ENCODE measurements at regions not wholly inside any gene's neighbourhood (a gene's known extent, or its start where the extent isn't known, plus 50 kb on each side); places are given as distances from the start of the nearest gene placed in this dataset.

DNA sequence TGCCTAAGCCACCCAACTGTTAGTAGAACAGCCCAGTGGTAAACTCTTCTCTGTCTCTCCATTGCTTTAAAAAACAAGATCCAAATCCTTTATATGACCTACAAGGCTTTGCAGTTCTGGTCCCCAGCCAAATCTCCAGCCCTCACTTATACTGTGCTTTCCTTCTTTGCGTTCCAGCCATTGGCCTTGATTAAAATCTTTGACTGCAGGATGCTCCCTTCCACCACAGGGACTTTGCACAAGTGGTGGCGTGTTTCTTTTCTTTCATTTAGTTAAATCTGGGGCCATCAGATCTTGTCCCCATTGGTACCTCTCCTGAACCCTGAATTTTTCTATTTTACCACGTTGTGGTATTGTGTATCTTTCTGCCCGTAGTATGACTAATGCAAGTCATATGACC, 183.7 kb downstream of the VRK1 start:
- DNase-seq (ENCODE audit: low read depth), result no peak

DNA sequence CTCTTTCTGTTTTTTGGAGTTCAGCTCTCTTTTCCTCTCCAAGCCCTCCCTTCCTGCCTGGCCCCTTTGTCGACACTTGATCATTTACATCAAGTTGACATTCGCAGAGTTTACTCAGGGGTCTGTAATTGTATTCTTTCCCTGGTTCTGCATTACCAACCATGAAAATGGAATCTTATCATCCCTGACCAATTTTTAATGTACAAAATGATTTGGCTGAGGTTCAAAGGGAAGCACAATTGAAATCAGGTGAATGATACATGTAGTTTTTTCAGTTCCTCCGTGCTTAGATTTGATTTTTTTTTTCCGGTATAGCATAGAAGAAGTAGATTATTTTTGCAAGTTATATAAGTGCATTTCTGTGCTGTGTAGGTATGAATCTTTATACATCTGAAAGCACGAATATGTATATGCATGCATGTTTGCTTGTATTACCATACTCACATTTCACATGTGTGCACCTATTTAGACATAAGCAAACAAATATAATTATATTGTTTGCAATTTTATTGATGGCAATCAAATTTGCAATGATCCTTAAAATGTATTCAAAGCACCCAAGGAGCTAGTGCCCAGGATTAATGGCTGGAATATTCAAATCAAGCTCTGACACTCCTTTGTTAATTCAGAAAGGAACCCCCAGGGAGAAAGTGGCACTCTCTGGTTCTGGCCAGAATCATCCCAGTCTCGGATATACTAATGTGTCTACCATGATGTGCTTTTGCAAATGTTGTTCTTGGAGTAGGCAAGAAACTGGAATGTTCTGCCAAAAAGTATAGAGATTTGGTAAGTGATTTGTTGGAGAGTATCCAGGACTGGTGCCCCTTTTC, 189.3 kb downstream of the VRK1 start:
- no peak for DNase-seq (ENCODE audit: low read depth)

- DNase-seq (ENCODE audit: low read depth), result no peak
These were observed 189.9 kb downstream of the VRK1 start for GRCh38 chr14:96987086-96987474.

DNA sequence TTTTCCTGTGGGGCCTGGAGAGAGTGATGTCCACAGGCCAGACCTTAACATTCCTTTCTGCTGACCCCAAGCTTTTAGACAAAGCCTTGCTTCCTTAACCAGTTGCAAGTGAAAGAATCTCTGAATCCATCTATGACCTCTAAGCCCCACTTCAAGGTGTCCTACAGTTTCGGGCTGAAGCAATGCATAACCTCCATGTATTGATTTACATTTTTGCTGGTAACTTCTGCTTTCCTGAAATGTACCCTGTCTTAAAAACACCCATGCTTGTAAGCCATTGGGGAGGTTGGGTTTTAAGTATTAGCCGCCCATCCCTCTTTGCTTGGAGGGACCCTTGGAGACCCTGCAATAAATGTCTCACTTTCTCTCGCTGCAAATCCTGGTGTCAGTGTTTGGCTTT, 190.6 kb downstream of the VRK1 start:
- no peak for DNase-seq (ENCODE audit: low read depth)

DNA sequence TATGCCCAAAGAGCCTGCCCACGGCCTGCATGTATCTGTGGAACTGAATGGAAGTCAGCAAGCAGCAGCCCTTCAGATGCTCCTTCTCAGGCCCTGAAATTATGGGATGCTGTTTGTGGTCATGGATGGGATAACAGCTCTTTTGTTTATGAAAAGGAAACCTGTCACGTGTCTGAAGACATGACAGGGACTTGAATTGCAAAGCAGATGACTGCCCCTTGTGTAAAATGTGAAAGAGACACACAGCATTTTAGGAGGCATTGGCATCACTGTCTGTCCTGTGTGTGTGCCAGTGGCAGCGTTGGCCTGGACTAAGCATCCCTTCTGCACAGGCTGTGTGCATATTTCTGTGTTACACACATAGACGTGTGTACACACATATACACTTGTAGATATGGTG, 192.1 kb downstream of the VRK1 start:
- DNase-seq (ENCODE audit: low read depth), result no peak

GRCh38 chr14:96991226-96991625, 194.0 kb downstream of the VRK1 start:
- no peak for DNase-seq (ENCODE audit: low read depth)

DNA sequence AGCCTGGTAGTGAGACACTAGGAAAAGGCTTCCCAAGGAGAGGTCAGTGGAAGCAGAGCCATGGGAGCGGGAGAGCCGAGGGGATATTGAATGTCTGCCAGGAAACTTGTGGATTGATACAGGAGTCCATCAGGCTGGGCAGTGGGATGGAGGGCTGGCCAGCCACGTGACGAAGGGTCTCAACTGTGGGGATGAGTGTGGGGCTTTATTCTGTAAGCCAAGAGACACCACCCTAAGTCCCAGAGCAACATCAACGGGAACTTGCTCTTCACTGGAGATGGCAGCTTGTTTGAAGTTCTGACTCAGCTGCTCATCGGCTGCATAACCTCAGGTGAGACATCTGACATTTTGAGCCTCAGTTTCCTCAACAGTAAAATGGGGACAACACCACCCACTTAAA, 197.8 kb downstream of the VRK1 start:
- no peak for DNase-seq (ENCODE audit: low read depth)

- DNase-seq (ENCODE audit: low read depth), result no peak
These were observed 200.1 kb downstream of the VRK1 start for GRCh38 chr14:96997269-96997668.

GRCh38 chr14:96997996-96998395, 200.8 kb downstream of the VRK1 start:
- no peak for DNase-seq (ENCODE audit: low read depth)

DNA sequence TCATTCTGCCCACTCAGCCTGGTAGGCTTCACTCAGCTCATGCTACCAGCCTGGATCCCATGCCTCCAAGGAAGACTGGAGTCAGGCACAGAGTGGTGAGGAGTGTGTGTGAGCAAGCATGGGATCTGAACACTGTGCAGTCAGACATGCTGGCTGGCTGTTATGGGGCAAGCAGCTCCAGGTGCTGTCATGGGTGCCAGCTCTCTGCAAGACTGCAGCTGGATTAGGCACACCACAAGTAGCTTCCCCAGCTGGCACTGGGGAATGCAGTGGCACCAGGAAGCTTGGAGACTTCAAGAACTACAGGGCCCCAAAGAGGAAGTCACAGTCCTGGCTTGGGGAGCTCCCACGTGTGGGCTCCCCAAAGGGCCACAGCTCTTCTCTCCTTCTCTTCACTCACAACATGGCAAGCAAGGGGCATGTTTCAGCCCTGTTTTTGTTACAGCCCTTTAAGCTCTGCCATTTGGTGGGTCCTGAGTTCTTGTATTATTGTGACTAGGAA, 202.5 kb downstream of the VRK1 start:
- DNase-seq (ENCODE audit: low read depth), result no peak

DNA sequence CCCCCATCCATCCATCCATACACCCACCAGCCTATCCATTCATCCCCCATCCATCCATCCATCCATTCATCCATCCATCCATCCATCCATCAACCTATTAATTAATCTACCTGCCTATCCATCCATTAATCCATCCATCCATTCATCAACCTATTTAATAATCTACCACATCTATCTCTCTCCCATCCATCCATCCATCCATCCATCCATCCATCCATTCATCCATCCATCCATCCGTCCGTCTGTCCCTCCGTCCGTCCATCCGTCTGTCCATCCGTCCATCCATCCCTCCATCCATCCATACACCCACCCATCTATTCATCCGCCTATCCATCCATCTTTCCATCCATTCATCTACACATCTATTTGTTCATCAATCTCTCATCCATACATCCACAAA, 205.3 kb downstream of the VRK1 start:
- DNase-seq (ENCODE audit: low read depth), result no peak

DNA sequence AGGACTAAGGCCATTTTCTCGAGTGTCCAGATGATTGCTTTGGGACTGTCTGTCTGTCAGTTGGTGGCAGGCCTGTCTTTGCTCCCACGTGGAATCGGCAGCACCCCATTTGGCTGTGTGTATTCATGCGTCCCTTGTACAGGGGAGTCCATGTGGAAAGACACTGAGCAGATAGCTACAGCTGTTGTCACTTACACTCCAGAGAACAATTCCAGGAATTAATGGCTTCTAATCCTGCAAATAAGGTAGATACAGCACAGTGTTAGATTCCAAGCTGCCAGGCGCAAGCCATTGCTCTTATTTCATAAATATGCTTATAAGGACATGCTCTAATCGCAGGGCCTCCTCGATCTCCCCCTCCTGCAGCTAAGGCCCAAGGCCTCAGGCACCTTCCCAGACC, 208.8 kb downstream of the VRK1 start:
- no peak for DNase-seq (ENCODE audit: low read depth)

GRCh38 chr14:97010491-97011160, 213.4 kb downstream of the VRK1 start:
- DNase-seq (ENCODE audit: low read depth), result no peak

GRCh38 chr14:97013878-97014277, 216.7 kb downstream of the VRK1 start:
- DNase-seq (ENCODE audit: low read depth), result no peak

DNA sequence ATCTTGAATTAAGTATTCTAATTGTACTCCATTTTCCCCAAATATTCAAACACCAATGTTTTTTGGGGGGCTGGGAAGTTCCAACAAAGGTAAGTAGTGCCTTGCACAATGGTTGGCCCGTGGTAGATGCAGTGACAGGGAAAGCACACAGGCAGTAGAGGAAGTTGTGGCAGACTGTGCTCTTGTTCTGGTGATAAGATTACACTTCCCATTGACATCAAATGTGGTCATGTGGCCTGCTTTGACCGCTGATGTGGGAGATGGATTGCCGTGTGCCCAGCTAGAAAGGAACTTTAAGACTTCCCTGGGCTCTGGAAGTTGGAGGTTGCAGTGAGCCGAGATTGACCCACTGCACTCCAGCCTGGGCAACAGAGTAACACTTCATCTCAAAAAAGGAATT, 223.8 kb downstream of the VRK1 start:
- DNase-seq (ENCODE audit: low read depth), result no peak

DNA sequence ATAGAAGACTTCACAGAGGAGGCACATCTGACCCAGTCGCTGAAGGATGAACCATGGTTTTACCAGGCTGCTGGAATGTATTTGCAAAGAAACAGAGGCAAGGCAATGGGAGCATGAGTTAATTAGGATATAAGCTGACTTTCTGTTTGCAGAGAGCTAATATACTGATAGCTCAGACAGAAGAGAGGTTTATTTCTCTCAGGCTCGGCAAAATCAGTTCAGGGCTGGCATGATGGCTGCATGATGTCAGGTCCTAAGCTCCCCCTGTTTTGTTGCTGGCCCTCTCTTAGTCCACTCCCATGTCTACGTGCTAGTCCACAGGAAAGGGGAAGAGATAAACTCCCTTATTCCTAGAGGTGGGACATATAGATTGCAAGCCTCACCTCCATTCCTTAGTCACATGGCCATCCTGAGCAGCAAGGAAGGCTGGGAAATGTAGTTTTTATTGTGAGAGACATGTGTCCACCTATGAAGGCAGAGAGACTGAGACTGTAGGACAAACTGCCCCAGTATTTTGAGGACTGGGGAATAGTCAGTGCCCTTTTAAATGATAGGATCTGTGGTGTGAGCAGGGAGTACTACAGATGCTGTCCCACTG, 224.5 kb downstream of the VRK1 start:
- no peak for DNase-seq (ENCODE audit: low read depth)

GRCh38 chr14:97022741-97023140, 225.6 kb downstream of the VRK1 start:
- DNase-seq (ENCODE audit: low read depth), result no peak

- no peak for DNase-seq (ENCODE audit: low read depth)
These were observed 226.7 kb downstream of the VRK1 start for GRCh38 chr14:97023871-97024270.

DNA sequence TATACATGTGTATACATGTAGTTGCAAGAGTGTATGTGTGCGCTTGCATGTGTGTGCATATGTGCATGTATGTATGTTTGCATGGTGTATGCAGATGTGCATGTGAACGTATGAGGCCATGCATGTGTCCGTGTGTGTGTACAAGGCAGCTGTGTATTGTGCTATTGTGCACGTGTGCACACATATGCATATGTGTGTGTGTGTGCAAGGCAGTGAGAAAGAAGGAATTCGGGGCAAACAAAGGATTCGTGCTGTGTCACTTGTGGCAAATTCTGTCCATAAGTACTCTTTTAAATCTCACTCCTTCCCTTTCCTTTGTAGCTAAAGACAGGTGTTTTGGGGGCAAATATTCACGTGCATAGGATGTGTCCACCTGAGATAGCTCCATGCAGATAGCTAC, 227.1 kb downstream of the VRK1 start:
- no peak for DNase-seq (ENCODE audit: low read depth)

DNA sequence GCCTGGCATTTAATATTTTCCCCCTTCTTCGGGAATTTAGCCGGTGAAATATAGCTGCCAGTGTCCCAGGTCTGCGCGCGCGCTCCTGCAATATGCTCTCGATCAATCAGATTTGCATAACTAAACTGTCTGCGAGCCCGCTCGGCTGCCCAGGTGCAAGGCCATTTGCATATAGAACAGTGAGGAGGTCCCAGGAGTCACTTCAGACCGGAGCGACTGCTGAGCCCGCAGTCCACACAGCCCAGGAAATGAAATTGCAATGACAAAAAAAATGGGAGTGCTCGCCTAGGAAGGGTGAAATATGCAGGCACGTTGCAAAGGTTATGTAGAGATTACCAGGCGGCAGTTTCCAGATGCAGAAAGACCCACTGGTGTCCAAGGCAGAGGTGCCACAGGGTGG, 228.5 kb downstream of the VRK1 start:
- no peak for DNase-seq (ENCODE audit: low read depth)

DNA sequence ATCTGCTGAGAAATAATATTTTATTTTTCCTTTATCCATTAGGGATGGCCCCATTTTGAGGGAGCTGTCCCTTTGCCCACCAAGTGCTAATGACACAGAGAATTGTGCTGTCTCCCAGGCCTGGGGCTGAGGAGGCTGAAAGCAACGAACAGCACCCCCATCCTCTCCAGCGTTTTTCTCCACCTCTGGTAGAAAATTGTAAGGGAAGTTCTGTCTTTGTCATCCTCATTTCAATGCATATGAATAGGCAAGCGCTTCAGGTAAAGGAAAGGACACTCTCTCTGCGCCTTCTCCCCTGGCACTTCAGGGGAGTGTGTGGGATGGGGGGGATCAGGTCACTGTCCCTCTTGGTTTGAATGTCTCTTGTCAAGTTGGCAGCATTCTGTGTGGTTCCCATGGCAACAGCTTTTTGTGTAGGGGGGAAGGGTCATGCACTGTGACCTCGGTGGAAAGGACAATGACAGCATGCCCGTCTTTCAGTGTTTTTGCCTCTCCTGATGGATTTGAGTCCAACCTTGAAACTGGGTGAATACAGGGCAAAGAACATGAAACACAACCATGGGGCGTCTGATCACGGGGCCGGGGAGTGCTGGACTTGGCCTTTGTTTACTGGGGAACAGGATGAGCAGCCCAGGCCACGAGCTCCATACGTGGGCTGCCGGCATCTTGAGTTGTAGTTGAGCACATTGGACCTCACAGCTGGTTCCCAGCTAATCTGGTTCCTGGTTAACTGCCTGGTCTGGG, 230.2 kb downstream of the VRK1 start:
- no peak for DNase-seq (ENCODE audit: low read depth)

DNA sequence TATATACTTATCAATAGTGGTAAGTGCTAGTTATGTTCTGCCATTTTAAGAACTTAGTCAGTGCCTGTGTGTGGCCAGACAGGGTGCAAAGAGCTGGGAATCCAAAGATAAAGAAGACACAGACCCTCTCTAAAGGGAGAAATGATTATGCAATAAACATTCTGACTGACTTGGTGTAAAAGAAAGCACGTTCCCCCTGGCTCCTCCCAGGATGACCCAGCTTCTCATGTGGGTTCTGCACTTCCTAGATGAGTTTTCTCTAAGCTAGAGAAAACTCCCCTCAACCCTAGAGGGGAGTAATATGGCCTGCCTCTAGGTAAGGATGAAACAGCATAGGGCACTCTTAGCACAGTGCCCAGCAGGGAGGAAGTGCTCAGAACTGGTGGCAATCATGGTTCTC, 231.2 kb downstream of the VRK1 start:
- DNase-seq (ENCODE audit: low read depth), result no peak

DNA sequence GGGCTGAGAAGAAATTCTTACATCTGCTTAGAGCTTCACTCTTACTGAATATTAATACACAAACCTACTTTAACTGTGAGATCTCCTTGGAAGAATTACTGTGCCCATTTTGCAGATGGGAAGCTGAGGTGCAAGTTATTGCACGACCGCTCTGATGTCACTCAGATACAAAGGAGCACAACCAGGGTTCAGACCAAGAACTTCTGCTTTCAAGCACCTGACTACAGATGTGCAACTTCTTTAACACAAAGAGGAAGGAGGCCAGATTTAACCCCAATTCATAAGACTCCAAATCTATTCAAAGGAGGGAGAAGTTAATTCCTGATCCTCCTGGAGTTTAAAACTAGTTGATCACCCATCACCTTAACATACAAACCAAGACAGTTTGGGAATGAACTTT, 232.6 kb downstream of the VRK1 start:
- DNase-seq (ENCODE audit: low read depth), result no peak

Data from fibroblast of the conjunctiva (primary cell).